HUES6 (cell line): ENCODE measurements at regions not wholly inside any gene's neighbourhood (a gene's known extent, or its start where the extent isn't known, plus 50 kb on each side); places are given as distances from the start of the nearest gene placed in this dataset.

Experiments used
- H3K27ac ChIP-seq: 2 replicates; pipeline ENCODE4 v1.7.0; 2013; ENCODE audit warnings: low read depth, mild to moderate bottlenecking, low read length, inconsistent platforms
- H3K27me3 ChIP-seq: 2 replicates; pipeline ENCODE4 v1.6.1; 2013; ENCODE audit warnings: low read length; ENCODE audit not compliant: control insufficient read depth, insufficient read depth
- H3K36me3 ChIP-seq: 2 replicates; pipeline ENCODE4 v1.6.1; 2013; ENCODE audit warnings: low read length; ENCODE audit not compliant: control insufficient read depth, insufficient read depth
- H3K4me1 ChIP-seq: 2 replicates; pipeline ENCODE4 v1.6.1; 2013; ENCODE audit warnings: low read length; ENCODE audit not compliant: control insufficient read depth, insufficient read depth
- H3K4me3 ChIP-seq: 2 replicates; pipeline ENCODE4 v1.5.1; 2013; ENCODE audit warnings: low read depth, low read length
- H3K9ac ChIP-seq: one replicate; pipeline ENCODE4 v1.6.1; 2013; ENCODE audit warnings: mild to moderate bottlenecking, low read length
- H3K9me3 ChIP-seq: 2 replicates; pipeline ENCODE4 v1.6.1; 2013; ENCODE audit warnings: low read depth, low read length; ENCODE audit not compliant: control insufficient read depth, insufficient read depth

DNA sequence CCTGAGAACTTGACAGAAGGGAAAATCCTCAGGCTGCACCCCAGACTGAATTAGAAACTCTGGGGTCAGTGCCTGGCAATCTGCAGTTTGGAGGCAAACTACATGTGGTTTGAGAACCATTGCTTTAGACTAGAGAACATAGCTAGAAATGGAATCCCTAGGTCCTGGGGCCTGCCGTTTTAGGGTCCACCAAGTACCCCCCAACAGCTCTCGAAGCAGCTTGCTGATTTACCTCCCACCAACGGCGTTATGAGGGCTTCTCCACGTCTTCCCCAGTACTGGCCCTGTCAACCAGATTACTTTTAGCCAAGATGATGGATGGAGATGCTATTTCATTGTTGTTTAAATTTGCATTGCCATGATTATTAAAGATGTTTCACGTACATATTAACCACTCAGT lies 272.5 kb downstream of the XXYLT1 start:
- Histone ChIP-seq H3K9me3 (no peaks in the 10 kb centered on the region), H3K4me3 (no peak overlapping the region), H3K27me3 (no peaks in the 10 kb centered on the region), H3K36me3 (no peaks in the 10 kb centered on the region), H3K9ac (no peak overlapping the region), H3K4me1 (peaks cover 11% of the 10 kb centered on the region), H3K27ac (no peak overlapping the region)

- Histone ChIP-seq H3K4me3 (no peak overlapping the region), H3K27ac (no peak overlapping the region), H3K4me1 (peaks cover 14% of the 10 kb centered on the region), H3K36me3 (no peaks in the 10 kb centered on the region), H3K9ac (no peak overlapping the region), H3K9me3 (no peaks in the 10 kb centered on the region), H3K27me3 (no peaks in the 10 kb centered on the region)
Observed at GRCh38 chr3:194998948-194999347, 272.0 kb downstream of the XXYLT1 start.

- Histone ChIP-seq H3K9ac (no peak overlapping the region), H3K27ac (no peak overlapping the region), H3K36me3 (no peaks in the 10 kb centered on the region), H3K27me3 (no peaks in the 10 kb centered on the region), H3K9me3 (no peaks in the 10 kb centered on the region), H3K4me3 (no peak overlapping the region), H3K4me1 (peaks cover 14% of the 10 kb centered on the region)
Observed at GRCh38 chr3:194999491-194999890, 271.5 kb downstream of the XXYLT1 start.

DNA sequence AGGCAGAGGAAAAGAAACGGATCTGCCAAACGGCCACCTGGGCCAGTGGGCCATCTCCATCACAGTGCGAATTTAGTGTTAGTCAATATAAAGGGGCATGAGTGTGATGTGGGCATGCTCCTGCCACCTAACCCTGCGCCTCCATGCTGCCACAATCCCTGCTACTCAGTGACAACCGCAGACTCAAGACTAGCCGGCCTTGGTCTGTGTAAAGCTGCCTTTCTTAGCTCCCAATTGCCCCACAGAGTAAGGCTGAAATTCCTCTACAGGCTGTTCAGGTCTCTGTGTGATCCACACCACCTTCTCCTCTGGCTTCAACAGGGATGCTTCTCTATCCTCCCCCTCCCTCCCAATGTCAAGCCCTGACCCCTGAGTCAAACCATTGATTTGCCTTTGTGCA lies 269.7 kb downstream of the XXYLT1 start:
- Histone ChIP-seq H3K27me3 (no peaks in the 10 kb centered on the region), H3K4me1 (peaks cover 14% of the 10 kb centered on the region), H3K9me3 (no peaks in the 10 kb centered on the region), H3K27ac (no peak overlapping the region), H3K9ac (no peak overlapping the region), H3K36me3 (no peaks in the 10 kb centered on the region), H3K4me3 (no peak overlapping the region)

GRCh38 chr3:195001961-195002861 lies 268.7 kb downstream of the XXYLT1 start:
- H3K27ac ChIP-seq, result no peak overlapping the region
- no peaks in the 10 kb centered on the region for H3K9me3 ChIP-seq
- H3K4me3 ChIP-seq, result no peak overlapping the region
- peaks cover 14% of the 10 kb centered on the region for H3K4me1 ChIP-seq
- H3K36me3 ChIP-seq, result no peaks in the 10 kb centered on the region
- no peaks in the 10 kb centered on the region for H3K27me3 ChIP-seq
- H3K9ac ChIP-seq, result no peak overlapping the region

- Histone ChIP-seq H3K9me3 (no peaks in the 10 kb centered on the region; the same call in 1 of the 2 replicates), H3K36me3 (no peaks in the 10 kb centered on the region), H3K4me3 (no peak overlapping the region), H3K27me3 (no peaks in the 10 kb centered on the region), H3K27ac (no peak overlapping the region), H3K9ac (no peak overlapping the region), H3K4me1 (peaks cover 14% of the 10 kb centered on the region)
Observed at GRCh38 chr3:195003006-195003892, 267.7 kb downstream of the XXYLT1 start.

DNA sequence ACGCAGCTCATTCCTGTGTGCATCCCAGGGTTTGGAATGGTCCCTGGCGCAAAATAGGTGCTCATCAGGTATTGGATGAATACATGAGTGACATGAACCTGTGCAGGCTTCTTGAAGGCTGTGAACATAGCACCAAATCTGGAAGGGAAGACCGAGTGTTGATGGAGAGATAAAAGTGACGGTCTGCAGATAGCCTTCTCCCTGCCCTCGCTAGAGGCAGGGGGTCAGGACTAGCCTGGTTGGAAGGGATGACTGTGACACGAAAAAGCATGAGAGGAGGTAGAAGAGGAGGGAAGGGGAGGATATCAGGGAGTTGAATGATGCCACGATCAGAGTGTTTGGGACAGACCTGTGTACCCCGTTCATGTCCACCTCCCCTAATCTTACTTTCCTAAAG lies 267.1 kb downstream of the XXYLT1 start:
- peaks cover 14% of the 10 kb centered on the region for H3K4me1 ChIP-seq
- peaks cover 4% of the 10 kb centered on the region for H3K9me3 ChIP-seq
- H3K27ac ChIP-seq, result no peak overlapping the region
- no peak overlapping the region for H3K9ac ChIP-seq
- no peaks in the 10 kb centered on the region for H3K27me3 ChIP-seq
- no peak overlapping the region for H3K4me3 ChIP-seq
- no peaks in the 10 kb centered on the region for H3K36me3 ChIP-seq

GRCh38 chr3:195004512-195005250 lies 266.3 kb downstream of the XXYLT1 start:
- Histone ChIP-seq H3K9ac (no peak overlapping the region), H3K36me3 (no peaks in the 10 kb centered on the region), H3K9me3 (peaks cover 12% of the 10 kb centered on the region), H3K27me3 (no peaks in the 10 kb centered on the region), H3K27ac (no peak overlapping the region), H3K4me1 (peaks cover 14% of the 10 kb centered on the region), H3K4me3 (no peak overlapping the region)

DNA sequence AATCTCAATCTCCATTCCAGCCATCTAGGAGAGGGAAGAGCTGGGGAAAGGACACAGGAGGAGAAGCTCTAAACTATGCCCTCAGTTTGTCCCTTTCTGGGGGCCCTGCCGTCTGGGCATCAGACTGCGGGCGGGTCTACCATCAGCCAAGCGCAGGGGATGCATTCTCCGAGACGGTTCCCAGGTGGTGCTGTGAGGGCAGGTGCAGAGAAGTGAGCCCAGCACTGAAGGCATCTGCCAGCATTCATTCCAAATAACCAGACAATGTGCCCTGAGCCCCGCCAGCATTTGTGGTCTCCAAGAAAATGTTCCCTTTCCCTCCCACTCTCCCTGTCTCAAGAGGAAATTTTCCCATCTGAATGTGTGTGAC lies 265.7 kb downstream of the XXYLT1 start:
- no peaks in the 10 kb centered on the region for H3K36me3 ChIP-seq
- H3K27ac ChIP-seq, result no peak overlapping the region
- H3K4me1 ChIP-seq, result peaks cover 14% of the 10 kb centered on the region
- H3K9me3 ChIP-seq, result peaks cover 18% of the 10 kb centered on the region
- no peak overlapping the region for H3K9ac ChIP-seq
- H3K27me3 ChIP-seq, result no peaks in the 10 kb centered on the region
- H3K4me3 ChIP-seq, result no peak overlapping the region

DNA sequence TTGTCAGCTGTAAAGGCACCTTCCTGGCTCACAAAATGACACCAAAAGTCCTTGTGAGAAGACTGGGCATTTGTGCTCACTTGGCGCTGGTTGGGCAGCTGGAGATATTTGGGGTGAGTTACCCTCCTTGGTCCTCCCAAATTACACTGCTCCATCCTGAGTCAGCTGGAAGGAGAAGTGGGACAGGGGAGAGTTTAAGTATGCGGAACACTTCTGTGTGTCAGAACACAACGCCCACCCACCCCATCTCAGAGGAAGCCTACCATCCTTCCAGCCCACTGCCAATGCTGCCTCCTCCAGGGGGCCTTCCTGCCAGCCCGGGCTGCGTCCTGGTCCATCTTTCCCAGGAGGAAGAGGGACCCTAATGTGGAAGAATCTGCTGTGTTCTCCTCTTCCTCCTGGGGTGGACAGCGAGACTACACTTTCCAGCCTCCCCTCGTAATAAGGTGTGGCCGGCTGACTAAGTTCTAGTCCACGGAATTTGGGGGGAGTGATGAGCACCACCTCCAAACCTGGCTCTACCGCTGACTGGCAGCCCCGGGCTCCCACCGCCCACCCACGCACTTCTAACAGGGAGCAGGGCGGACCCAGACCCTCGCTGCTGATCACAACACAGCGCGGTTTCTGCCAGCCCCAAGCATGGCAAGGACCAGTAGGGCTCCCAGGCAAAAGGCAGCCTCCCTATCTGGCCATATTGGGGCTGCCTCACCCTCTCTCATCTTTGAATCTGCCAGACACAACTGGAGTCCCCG lies 265.0 kb downstream of the XXYLT1 start:
- peaks cover 14% of the 10 kb centered on the region for H3K4me1 ChIP-seq
- no peak overlapping the region for H3K4me3 ChIP-seq
- no peak overlapping the region for H3K9ac ChIP-seq
- H3K27me3 ChIP-seq, result no peaks in the 10 kb centered on the region
- no peak overlapping the region for H3K27ac ChIP-seq
- H3K36me3 ChIP-seq, result no peaks in the 10 kb centered on the region
- H3K9me3 ChIP-seq, result peaks cover 25% of the 10 kb centered on the region
